GM19043 (cell line): ENCODE measurements at regions not wholly inside any gene's neighbourhood (a gene's known extent, or its start where the extent isn't known, plus 50 kb on each side); places are given as distances from the start of the nearest gene placed in this dataset.

Experiments
- ATAC-seq: cut with Tn5 transposase; IDR thresholded peaks from one replicate; pipeline ENCODE4 v1.9.1; 2021; ENCODE audit warnings: low read depth; ENCODE audit not compliant: unreplicated experiment

GRCh38 chr18:40624959-40625358, 1330.1 kb upstream of the PIK3C3 start:
- ATAC-seq: no peak

DNA sequence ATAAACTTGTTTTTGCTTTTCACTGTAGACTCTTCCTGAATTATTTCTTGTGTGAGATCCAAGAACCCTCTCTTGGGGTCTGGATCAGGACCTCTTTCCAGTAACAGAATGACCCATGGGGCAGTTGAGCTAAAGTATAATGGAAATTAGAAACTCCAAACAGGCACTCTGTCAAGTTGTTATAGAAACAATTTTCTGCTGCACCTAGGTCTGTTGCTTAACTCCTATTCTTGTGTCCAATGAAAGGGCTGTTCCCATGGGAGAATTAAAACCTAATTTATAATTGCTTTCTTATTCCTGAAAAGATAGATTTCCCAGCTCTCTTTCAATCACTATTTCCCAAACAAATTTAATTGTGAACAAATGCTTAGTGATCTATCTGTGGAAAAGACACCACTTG, 1341.3 kb upstream of the PIK3C3 start:
- no peak for ATAC-seq

GRCh38 chr18:40612356-40612755, 1342.7 kb upstream of the PIK3C3 start:
- no peak for ATAC-seq

GRCh38 chr18:40608226-40608625, 1346.8 kb upstream of the PIK3C3 start:
- ATAC-seq: no peak

DNA sequence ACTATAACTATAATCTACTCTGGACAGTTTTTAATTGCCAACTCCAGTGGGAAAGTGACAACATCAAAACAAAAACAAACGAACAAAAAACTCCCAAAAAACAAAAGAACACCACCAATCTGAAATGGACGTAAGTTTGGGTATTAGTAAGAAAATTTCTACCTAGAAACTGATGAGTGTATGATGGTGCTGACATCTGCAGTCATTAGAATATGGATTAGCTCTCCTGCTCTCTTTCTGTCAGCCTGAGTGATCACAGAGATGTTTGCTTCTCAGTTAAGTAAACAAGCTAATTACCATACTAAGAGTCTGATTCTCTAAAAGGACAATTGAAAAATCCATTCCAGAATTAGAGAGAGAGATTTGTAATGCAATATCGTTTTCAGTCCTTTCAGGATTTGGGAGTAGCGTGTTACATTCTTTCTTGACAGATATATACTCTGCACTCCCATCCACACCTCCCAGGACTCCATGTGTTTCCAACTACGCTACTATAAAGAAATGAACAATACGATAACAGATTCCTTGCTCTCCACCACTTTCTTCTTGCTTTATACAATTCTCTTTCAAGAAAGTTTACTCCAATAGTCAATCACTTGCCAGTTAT, 1347.4 kb upstream of the PIK3C3 start:
- ATAC-seq: no peak

- no peak for ATAC-seq
Measured at GRCh38 chr18:40606996-40607395, 1348.0 kb upstream of the PIK3C3 start.

- no peak for ATAC-seq
Measured at GRCh38 chr18:40583671-40584070, 1371.4 kb upstream of the PIK3C3 start.

DNA sequence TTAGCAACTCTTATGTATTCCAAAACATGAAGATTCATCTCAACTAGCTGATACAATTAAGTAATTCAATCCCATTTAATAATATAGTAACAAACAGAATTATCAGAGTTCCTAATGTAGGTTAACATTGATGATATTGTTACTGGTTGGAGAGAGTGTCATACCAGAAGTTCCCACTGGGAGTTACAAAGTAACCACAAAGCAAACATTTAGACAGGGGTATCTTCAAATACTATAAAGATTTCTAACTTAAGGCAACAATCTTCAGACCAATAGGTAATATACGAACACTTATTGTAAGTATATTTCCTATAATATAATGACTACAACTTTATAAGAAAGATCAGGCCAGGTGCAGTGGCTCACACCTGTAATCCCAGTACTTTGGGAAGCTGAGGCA, 1372.9 kb upstream of the PIK3C3 start:
- ATAC-seq: no peak

DNA sequence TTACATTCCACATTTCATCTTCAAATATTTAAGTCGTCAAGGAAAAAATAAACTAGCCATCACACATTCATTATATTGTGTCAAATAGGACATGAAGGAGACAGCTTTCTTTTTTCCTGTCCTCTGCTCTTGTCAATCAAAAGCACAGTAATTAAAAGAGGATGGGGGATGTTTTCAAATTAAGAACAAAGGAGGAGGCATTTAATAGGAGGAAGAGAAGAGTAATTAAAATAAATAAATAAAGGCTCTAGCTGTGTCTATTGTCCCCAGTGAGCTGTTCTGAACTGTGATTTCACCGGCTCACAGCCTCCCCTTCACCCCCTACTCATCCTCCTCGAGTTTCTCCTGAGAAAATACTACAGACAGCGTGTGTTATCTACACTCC, 1377.1 kb upstream of the PIK3C3 start:
- no peak for ATAC-seq

GRCh38 chr18:40577239-40577980, 1377.6 kb upstream of the PIK3C3 start:
- ATAC-seq: no peak

- no peak for ATAC-seq
Measured at GRCh38 chr18:40576507-40577115, 1378.4 kb upstream of the PIK3C3 start.

DNA sequence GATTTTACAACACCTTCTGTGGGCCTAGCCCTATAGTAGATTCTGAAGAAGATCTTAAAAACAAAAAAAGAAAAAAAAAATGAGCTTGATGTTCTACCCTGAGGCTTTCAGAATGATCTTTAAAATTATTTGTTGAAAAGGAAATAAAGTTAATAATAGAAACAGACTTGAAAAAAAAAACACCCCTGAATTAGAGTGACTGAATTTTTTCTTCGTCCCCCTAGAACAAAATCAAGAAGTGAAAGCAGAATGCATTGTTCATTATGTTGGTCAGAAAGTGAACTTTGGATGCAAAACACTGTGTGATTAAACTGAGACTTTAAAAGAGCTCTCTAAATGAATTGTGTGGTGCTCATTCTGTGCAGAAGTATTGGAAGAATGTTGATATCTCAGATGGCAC, 1384.4 kb upstream of the PIK3C3 start:
- ATAC-seq: no peak

DNA sequence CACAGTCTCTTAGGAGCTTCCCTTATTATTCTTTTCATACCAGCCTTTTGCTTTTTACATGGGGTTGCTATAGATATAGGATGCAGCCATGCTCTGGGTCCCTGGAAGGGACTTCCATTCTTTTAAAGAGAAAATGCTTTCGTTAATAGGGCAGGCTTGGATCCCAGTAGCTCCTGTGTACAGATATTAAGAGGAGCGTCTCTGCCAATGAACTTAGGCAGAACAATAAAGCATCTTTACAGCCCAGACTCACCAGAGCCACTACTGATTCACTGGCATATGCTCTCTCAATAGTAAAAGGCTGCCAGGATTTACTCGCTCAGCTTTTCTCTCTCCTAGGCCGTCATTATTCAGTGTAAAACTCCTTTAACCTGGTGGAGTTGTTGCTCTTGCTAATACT, 1385.4 kb upstream of the PIK3C3 start:
- no peak for ATAC-seq

DNA sequence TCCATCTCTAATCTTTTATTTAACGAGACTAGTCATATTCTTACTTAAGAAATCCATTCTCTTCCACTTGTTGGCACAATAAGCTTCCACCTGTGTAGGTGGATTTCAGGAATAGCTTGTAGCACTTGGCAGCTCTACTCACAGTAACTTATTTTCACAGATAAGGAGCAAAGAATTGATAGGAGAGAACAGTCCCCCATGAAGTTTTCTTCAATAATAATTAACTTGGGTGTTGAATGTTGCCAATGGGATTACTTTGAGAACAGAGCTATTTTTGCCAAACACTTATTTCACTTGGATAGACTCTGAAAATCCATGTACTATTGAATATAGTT, 1388.6 kb upstream of the PIK3C3 start:
- ATAC-seq: no peak

DNA sequence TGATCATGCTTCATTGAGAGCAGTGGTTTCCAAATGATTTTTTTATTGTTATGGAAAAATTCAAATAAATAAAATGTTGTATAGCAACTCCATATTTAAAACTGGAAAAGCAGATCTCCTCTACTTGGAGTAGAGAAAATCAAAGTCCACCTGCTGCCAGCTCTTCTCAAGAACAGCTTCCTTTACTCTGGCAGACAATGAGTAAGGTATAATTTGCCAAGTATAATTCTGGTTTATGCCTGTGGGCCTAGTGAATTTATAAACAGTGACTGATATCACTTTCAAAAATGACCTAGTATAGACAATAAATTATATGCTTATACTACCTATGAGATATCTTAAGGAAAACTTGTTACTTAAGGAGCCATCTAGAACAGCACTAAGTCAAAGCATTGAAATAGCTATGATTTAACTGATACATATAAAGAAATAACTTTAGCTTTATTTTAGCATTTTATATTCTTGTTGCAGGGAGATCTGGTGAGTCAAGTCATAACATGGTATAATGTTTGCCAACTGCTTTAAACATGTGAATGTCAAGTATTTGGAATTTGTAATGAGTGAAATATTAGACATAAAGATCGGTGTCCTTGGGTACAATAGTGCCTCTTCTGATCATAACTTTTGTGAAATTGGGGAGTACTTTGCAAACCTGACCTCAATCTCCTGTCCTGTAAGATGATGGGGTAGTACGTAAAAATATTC, 1389.1 kb upstream of the PIK3C3 start:
- no peak for ATAC-seq

DNA sequence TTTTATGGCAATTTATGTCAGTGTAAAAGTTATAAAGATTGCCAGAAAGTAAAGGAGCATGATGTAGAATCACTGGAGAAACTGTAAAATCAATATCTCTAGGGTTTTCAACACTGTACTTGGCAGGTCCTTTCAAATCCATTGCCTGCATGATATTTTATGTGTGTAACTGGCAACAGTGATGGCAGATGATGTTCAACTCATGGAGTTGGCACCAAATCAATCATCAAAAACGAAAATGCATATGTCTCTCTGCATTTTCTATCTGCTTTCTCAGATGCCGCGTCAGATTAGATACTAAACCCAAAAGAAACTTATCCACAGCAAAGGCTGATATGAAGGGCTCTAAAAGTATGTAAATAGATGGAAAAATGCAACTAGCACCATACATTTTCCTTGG, 1395.5 kb upstream of the PIK3C3 start:
- ATAC-seq: no peak

DNA sequence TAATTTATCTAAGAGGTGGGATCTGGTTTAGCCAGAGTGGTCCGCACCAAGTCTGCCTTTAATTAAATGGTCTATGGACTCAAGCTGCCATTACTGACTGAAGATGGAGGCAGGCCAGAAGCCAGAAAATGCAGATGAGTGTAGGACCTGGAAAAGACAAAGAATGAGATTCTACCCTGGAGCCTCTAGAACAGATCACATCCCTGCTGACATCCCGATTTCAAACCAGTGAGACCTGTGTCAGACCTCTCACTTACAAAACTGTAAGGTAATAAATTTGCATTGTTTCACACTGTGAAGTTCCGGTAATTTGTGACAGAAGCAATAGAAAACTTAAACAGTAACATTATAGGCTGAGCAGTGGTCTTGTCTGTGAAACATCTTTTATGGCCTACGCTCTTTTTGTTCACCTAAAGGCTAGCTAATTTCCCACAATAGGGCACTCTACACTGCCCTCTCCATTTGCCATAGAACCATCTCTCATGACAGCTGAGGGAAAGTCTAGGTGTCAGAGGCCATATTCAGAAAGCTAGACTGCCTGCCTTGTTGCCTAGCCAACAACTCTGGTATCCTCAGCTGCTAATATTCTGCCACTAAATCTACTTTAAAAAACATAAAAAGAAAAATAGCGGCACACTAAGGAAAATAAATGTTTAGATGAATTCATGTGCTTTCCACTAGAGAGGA, 1396.2 kb upstream of the PIK3C3 start:
- no peak for ATAC-seq

DNA sequence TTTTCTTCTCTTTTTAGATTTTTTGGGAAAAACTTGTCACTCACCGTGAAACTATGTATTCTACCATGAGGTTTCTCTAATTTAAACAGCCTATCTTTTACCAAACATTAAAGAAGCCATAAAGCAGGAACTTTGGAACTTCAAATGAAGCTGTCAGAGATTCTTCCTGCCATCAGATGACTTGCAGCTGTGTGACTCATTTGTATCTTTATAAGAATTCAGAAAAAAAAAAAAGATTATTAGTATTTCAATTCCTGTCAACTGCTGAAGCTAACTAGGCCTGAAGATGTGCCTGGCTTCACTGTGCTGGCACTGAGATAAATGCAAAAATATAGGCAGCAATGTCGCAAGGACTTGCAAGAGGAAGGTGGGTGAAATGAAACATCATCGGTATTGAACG, 1399.1 kb upstream of the PIK3C3 start:
- no peak for ATAC-seq

DNA sequence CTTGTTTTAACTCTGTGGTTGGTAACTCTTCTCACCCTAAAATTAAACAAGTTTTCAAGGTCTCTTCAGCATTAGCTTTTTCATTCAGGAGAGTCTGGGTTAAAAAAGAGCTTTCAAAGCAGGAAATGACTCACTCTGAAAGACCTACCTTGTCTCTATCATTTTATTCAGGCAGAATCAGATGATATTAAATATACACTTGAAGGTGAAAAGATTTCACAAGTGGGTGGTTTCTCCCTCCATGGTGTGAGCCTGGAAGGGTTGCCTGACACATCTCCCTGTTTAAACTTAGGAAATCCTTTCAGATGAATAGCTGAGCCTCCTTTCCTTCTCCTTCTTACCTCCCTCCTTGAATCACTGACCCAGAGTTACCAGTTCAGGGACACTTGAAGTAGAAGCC, 1402.0 kb upstream of the PIK3C3 start:
- ATAC-seq: no peak

- no peak for ATAC-seq
Measured at GRCh38 chr18:40546875-40547274, 1408.2 kb upstream of the PIK3C3 start.

GRCh38 chr18:40534723-40535122, 1420.3 kb upstream of the PIK3C3 start:
- no peak for ATAC-seq
